HG03103 (cell line): ENCODE measurements at regions not wholly inside any gene's neighbourhood (a gene's known extent, or its start where the extent isn't known, plus 50 kb on each side); places are given as distances from the start of the nearest gene placed in this dataset.

Experiments used
- ATAC-seq: cut with Tn5 transposase; IDR thresholded peaks from one replicate; pipeline ENCODE4 v1.9.1; 2021; ENCODE audit warnings: low read depth; ENCODE audit not compliant: unreplicated experiment

GRCh38 chr13:105232439-105232838 is 1303.0 kb downstream of the EFNB2 start:
- ATAC-seq: no peak

GRCh38 chr13:105232006-105232405 is 1303.5 kb downstream of the EFNB2 start:
- no peak for ATAC-seq

DNA sequence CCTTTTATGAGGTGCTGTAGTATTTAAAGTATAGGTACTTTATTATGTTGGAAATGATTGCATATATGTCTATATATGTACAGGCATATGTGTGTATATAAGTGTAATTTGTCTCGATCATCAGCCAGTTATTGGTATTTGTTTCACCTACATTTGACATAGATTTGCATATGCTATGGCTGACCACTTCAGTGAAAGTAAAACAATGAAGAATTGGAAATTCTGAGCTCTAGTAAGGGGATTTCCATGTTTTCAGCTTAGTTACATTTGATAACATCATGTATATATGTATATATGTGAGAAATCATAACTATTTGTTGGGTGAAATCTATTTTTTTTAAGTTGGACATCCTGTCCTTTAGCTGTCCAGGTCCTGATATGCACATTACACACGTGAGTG is 1303.9 kb downstream of the EFNB2 start:
- no peak for ATAC-seq

- no peak for ATAC-seq
These were observed 1314.6 kb downstream of the EFNB2 start for GRCh38 chr13:105220881-105221280.

GRCh38 chr13:105220063-105220462 is 1315.4 kb downstream of the EFNB2 start:
- no peak for ATAC-seq

- ATAC-seq: no peak
These were observed 1315.8 kb downstream of the EFNB2 start for GRCh38 chr13:105219651-105220050.

- ATAC-seq: no peak
These were observed 1322.0 kb downstream of the EFNB2 start for GRCh38 chr13:105213512-105213911.

DNA sequence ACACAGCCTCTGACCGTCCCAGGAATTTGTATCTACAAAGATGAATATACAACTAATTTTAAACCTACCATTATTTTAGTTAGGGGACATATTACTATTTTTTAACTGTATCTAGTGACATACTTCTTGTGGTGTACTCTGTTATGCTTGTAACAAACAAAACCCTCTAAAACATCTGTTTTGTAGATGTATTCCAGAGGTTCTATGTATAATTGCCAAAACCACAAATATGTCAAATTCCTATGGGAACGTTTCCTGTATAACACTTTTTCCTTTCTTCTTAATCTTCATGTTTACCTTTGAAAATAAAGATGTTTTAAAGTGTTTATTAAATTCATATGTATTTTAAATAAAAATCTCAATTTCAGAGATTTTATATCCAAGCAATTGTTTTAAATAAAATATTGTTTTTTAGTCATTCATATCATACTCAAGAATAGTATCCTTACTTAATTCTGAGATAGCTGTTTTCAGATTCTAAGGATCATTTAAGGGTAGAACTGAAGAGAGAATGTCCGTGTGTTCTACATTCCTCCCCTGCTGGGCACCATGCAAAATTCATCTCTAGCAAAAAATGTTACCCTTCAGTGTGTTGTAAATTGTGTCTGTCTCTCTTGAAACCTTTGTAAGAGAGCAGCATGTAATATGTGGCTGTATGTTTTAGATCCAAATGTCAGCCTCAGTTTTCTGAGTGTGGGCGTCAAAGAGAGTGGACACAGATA is 1327.7 kb downstream of the EFNB2 start:
- ATAC-seq: no peak

DNA sequence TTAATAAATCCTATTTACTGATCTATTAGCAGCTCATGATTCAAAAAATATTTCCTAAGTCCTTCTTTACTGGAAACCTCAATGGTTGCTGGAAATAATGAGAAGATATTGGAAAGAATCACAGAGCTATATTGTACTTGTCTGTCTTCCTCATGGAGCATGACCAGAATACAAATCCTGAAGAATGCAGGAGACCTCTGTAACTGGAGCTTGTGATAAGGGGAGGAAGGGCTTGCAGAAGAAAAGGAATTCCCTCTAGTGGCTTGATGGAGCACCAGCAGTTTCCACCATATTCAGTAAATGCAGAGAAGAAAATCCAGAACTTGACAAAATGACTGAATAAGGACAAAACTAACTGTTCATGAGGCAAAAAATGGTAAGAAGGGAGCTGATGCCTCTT is 1333.1 kb downstream of the EFNB2 start:
- peak; percentile 51 for ATAC-seq

DNA sequence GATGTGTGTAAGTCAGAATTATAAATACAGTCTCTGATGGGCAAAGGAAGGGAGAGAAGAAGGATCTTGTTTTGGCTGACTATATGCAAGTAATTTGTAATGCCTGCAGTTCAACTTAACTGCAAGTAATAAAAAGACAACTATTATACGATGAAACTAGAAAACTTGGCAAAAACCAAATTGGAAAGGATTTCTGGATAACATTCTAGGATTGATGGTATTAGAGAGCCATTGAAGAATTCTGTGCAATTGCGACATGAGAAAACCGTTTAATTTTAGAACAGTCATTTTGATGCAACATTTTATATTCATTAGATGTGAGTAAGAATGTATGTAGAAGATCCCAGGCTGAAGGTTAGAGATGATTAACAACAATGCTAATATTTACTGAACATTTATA is 1334.1 kb downstream of the EFNB2 start:
- ATAC-seq: no peak

GRCh38 chr13:105200181-105200580 is 1335.3 kb downstream of the EFNB2 start:
- ATAC-seq: no peak

GRCh38 chr13:105196052-105196451 is 1339.4 kb downstream of the EFNB2 start:
- no peak for ATAC-seq

GRCh38 chr13:105193026-105193425 is 1342.4 kb downstream of the EFNB2 start:
- no peak for ATAC-seq

GRCh38 chr13:105184201-105184600 is 1351.3 kb downstream of the EFNB2 start:
- no peak for ATAC-seq

DNA sequence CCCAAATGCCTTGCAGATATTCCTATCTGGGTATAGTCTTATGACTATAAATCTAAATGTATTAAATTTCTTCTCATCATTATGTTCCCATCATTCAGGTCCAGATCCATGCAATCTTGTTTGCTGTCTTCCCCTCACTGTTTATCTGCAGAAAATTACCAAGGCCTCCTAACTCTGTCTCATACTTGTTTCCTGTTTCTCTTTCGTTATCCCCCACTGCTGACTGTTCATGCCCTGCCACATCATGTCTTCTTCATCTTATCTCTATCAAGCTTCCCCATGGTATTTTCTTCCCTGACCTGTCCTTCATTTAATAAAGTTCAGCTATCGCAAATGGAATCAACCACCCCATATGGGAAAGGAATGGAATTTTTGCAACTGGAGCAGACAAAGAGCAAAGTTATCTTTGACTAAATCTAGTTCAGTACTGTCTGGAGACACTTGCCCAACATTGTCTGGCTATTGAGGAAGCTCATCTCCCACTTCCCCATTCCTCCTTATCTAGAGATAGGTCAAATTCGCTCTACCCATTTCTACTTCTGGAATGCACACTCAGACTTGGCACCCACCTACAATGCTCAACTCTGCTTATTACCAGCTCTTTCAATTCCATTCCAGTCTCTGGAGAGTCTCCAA is 1358.1 kb downstream of the EFNB2 start:
- ATAC-seq: no peak

- ATAC-seq: no peak
These were observed 1365.0 kb downstream of the EFNB2 start for GRCh38 chr13:105170438-105170837.

- ATAC-seq: no peak
These were observed 1367.2 kb downstream of the EFNB2 start for GRCh38 chr13:105168295-105168694.

DNA sequence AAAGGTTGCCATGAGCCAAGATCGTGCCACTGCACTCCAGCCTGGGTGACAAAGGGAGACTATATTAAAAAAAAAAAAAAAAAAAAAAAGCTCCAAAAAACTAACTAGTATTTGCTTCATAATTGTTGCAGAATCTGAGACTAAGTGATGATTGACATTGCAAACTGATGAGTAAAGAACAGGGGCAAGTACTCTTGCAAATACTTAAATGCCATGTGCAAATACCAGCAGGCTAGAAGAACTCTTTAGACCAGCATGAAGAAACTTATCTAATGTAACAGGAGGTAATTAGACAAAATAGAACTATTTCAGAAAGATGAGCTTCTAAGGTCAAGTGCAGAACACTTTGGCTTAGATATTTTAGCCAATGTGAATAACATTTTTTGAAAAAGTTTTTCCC is 1368.1 kb downstream of the EFNB2 start:
- ATAC-seq: no peak

DNA sequence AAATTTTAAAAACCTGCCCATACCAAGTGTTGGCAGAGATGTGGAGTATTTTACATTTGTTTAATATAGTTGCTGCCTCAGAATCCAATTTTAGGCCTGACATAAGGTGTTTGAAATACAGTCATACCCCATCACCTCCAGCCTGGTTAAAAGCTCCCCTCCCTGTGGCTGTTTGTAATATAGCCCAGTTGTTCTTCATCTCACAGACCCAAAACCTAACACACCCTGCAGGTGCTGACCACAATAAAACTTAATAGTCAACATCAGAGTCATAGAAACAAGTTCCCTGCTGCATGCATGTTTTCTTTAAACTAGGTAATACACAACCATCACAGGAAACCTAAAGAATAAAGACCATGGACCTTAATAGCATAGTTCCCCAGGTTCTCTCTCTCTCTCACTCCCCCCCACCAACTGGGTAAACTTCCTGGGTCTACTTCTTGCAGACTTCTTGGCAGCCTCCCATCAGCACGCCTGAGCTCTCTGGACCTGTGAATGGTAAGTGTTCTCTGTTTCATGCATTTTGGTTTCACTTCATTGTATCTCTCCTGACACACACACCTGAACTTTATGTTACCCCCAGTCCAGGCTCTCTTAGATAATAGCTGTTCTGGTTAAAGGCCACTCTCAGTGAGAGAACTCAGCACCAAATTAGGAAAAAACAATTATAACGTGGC is 1369.9 kb downstream of the EFNB2 start:
- peak; percentile 88 for ATAC-seq

DNA sequence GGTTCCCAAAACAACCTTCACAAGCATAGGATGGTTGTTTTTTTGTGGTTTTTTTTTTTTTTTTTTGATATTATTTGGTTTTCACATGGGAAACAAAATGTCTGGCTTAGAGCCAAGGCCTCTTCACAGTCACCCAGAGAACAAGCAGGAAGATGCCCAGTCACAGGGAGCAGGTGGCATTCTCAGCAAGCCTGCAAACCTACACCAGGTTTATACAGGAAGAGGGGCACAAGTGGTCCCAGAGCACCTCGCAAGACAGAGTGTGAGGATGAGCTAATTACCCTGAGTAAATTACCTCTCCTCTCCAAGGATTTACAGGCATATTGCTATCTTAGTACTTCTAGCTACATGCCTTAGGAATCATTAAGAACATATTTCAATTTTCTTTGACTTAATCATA is 1375.6 kb downstream of the EFNB2 start:
- ATAC-seq: no peak

- ATAC-seq: no peak
These were observed 1381.9 kb downstream of the EFNB2 start for GRCh38 chr13:105153611-105154010.

DNA sequence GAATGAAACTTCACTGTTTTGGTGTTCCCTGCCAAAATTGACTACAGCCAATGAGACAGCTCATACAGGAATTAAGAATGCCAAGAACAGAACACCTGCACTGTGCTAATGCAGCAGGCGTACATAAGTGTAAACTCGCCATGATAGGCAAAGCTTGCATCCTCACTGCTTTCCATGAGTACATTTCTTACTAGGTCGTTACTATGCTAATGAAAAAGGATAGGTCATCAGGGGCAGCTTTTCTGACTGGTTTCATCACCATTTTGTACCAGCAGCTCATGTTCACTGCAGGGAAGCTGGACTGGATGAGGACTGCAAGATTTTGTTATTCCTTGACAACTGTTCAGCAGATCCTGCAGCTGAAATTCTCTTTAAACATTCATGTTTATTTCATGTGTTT is 1383.8 kb downstream of the EFNB2 start:
- ATAC-seq: no peak
